GM21515 (cell line): ENCODE measurements at regions not wholly inside any gene's neighbourhood (a gene's known extent, or its start where the extent isn't known, plus 50 kb on each side); places are given as distances from the start of the nearest gene placed in this dataset.

Experiments
- ATAC-seq: cut with Tn5 transposase; IDR thresholded peaks from one replicate; pipeline ENCODE4 v1.9.1; 2021; ENCODE audit not compliant: unreplicated experiment

DNA sequence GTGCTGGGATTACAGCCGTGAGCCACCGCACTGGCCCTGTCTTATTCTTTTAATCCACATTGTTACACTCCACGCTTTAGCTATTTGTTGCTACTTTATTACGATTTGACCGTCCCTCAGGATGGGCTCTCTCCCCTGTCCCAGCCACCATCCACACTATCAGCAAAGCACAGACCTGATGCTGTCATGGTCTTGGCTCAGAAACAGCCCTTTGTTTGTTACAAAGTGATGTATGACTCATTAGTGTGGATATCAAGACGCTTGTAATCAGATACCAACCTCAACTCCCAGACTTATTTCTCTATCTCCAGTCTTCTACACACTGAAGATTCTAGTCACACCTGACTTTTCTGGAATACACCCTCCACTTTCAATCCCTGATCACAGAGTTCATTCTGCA is 84.6 kb upstream of the FREM2 start:
- no peak for ATAC-seq

DNA sequence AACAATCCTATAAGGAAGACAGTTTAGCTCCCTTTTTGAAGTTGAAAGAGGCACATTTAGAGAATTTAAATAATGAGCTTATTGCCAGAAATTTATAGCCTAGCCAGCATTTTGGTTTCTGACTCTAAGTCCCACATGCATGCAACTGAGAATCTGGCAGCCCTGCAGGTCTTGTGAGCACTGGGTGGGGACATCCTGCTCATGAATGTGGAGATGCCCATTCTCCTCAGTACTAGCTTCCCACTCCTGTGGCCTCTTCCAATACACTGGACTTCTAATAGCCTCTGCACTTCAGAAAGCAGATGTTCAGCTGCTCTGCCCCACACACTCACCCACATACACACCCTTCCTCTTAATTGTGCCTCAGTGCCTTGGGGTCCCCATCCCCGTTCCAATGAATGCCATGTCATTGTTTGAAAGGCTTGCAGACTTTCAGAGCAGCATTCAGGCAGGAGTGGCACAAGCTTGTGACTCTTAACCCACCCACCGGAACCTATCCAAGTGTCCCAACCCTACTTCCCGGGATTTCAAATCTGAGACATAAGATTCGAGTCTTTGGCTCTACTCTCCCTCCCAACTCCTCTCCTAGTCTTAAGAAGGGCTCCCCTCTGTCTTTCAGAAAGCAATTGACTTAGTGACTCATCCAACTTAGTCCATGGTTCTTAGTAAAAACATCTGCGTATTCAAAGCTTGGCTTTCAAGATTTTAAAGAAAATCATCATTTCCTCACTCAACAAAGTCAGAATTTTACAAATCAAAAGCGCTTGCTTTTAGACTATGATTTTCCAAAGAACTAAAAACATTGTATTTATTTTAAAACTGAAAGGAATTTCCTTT is 80.0 kb upstream of the FREM2 start:
- no peak for ATAC-seq

GRCh38 chr13:38617936-38618335 is 68.9 kb upstream of the FREM2 start:
- no peak for ATAC-seq

- no peak for ATAC-seq
These were observed 68.5 kb upstream of the FREM2 start for GRCh38 chr13:38618336-38618735.

DNA sequence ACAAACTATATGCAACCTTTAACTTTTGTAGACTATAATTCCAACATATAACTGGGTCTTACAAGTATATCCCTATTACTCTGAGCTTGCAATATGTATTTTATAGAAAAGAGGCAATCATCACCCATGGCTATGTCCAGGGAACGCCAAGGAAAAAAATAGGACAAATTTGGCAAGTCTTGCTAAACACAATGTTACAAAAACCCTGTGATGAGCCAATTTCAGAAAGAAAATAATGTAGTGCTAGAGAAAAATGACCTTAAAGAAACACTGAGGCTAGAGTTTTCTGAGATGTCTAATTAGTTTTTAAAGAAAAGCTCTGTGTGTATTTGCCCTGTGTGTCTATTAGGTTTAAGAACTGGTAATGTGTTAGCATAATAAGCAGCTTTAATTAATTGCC is 68.0 kb upstream of the FREM2 start:
- no peak for ATAC-seq

GRCh38 chr13:38620876-38621275 is 66.0 kb upstream of the FREM2 start:
- no peak for ATAC-seq

DNA sequence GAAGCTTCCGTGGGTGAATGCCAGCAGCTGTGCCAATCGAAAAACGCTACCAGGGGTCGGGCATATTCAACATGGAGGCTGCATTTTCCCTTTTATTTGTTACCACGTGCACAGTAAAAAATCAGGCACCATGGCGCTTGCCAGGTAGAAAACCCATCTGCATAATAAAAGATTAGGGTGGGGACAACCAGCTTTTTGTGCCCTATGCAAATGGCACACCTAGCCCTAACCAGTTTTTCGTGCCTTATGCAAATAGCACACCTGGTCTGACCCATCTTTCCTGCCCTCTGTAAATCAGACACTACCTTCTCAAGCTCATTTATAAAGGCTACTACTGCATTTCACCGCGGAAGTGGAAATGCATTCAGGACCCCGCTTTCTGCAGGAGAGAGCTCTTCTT is 62.1 kb upstream of the FREM2 start:
- no peak for ATAC-seq

- no peak for ATAC-seq
These were observed 58.3 kb upstream of the FREM2 start for GRCh38 chr13:38628554-38628953.

DNA sequence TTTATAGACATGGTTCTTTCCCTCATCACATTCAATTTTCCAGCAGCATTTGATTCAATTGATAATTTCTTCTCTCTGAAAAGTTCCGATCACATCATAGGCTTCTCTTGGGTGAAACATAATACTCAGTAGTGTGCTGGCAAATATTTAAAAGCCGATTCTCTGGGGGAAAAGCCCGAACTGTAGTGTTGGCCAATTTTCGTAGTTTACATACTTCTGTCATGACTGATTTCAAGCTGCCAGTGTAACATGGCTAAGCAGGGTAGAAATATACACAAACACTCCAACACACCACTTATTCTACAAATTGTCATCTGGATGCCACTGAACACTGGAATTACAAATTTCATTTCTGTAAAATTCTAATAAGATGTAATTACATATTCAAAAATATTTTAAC is 56.1 kb upstream of the FREM2 start:
- no peak for ATAC-seq

DNA sequence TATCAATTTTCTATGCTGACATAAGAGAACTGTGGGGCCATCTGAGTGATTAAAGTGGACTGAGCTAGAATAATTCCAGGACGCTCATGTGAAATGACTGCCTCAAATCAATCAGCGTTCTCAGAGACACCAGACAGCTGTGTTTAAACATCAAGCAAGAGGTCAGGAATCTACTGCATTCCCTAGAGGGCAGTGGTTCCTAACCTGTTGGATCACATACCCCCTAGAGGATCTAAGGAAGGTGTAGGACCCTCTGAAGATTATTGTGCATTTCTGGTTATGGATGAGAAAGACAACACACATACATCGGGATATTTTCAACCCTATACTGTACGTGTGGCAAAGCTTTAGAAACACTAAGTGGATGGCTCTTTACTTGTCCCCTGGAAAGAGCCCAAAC is 51.8 kb upstream of the FREM2 start:
- ATAC-seq, result no peak

DNA sequence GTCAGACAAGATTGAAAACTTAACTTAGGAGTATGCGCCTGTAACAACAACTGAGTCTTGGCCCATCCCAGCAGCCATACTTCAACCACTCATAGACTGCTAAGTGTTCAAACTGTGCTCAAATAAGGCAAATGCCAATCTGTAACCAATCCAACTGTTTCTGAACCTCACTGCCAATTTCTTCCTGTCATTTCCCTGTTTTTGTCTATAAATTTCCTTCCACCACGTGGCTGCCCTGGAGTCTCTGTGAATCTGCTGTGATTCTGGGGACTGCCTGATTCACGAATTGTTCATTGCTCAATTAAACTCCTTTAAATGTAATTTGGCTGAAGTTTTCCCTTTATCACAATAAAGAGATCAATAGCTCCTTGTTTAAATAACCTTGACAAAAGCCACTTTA is 50.8 kb upstream of the FREM2 start:
- ATAC-seq, result no peak

GRCh38 chr13:38636761-38637160 is 50.1 kb upstream of the FREM2 start:
- ATAC-seq, result no peak
